NB4 (cell line): ENCODE measurements at regions not wholly inside any gene's neighbourhood (a gene's known extent, or its start where the extent isn't known, plus 50 kb on each side); places are given as distances from the start of the nearest gene placed in this dataset.
"Not testable (repeated sequence)": the region's sequence is repeated elsewhere in the genome, so short reads cannot be mapped to it uniquely, and the experiment has no call there.

Experiments used
- DNase-seq: peaks from one replicate; pipeline ENCODE4 v3.0.0; 2010; ENCODE audit warnings: low read depth
- H3K4me3 ChIP-seq: one replicate; pipeline ENCODE4 v1.5.1; 2011; ENCODE audit warnings: mild to moderate bottlenecking, low read depth, low read length, moderate library complexity
- MAX ChIP-seq: IDR thresholded peaks from 2 replicates; pipeline ENCODE4 v1.6.1; 2011; ENCODE audit warnings: low read depth, low read length
- MYC ChIP-seq: IDR thresholded peaks from 2 replicates; pipeline ENCODE4 v1.6.1; 2011; ENCODE audit warnings: low read depth, low read length
- POLR2A ChIP-seq: IDR thresholded peaks from 2 replicates; pipeline ENCODE4 v1.6.1; 2011; ENCODE audit warnings: mild to moderate bottlenecking; ENCODE audit not compliant: insufficient read length; ENCODE audit errors: extremely low read depth
- TF ChIP-seq, protein P1 (sequence below): IDR thresholded peaks from one replicate; pipeline ENCODE4 v1.5.1; 2012; ENCODE audit warnings: low read depth, low read length

- H3K4me3 ChIP-seq, result no peak overlapping the region
- no peak for DNase-seq
- TF ChIP-seq POLR2A, result no peak
- TF ChIP-seq, protein P1, sequence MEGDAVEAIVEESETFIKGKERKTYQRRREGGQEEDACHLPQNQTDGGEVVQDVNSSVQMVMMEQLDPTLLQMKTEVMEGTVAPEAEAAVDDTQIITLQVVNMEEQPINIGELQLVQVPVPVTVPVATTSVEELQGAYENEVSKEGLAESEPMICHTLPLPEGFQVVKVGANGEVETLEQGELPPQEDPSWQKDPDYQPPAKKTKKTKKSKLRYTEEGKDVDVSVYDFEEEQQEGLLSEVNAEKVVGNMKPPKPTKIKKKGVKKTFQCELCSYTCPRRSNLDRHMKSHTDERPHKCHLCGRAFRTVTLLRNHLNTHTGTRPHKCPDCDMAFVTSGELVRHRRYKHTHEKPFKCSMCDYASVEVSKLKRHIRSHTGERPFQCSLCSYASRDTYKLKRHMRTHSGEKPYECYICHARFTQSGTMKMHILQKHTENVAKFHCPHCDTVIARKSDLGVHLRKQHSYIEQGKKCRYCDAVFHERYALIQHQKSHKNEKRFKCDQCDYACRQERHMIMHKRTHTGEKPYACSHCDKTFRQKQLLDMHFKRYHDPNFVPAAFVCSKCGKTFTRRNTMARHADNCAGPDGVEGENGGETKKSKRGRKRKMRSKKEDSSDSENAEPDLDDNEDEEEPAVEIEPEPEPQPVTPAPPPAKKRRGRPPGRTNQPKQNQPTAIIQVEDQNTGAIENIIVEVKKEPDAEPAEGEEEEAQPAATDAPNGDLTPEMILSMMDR, result no peak
- TF ChIP-seq MYC, result no peak
Measured at GRCh38 chr7:113367041-113367586, 248.8 kb upstream of the SMIM30 start.

GRCh38 chr7:113366122-113366521 lies 247.8 kb upstream of the SMIM30 start:
- TF ChIP-seq, protein P1, result no peak
- TF ChIP-seq MAX (no peak), POLR2A (no peak), MYC (no peak)
- no peak for DNase-seq
- H3K4me3 ChIP-seq, result no peak overlapping the region

DNA sequence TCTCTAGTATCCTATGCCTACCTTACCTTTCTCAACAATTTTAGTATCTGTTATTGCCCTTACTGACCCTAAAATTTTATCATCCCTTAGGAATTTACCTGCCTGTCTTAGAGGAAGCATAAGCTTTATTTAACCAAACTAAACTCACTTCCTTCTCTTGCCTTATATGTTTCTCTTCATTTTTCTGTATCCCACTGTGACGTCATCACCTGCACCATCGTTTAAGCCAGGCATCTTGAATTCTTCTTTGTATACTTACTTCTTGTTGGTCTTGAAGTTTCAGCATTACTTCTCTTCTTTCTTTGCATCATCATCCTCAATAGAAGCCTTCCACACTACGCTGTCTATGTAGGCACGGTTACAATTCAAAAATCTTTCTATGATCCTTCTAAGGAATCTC lies 231.0 kb upstream of the SMIM30 start:
- no peak for DNase-seq
- no peak overlapping the region for H3K4me3 ChIP-seq
- TF ChIP-seq MYC (no peak), POLR2A (no peak), MAX (no peak)
- TF ChIP-seq, protein P1, result no peak

- no peak overlapping the region for H3K4me3 ChIP-seq
- TF ChIP-seq POLR2A (no peak), MAX (no peak)
- DNase-seq, result no peak
Measured at GRCh38 chr7:113339661-113340060, 221.3 kb upstream of the SMIM30 start.

DNA sequence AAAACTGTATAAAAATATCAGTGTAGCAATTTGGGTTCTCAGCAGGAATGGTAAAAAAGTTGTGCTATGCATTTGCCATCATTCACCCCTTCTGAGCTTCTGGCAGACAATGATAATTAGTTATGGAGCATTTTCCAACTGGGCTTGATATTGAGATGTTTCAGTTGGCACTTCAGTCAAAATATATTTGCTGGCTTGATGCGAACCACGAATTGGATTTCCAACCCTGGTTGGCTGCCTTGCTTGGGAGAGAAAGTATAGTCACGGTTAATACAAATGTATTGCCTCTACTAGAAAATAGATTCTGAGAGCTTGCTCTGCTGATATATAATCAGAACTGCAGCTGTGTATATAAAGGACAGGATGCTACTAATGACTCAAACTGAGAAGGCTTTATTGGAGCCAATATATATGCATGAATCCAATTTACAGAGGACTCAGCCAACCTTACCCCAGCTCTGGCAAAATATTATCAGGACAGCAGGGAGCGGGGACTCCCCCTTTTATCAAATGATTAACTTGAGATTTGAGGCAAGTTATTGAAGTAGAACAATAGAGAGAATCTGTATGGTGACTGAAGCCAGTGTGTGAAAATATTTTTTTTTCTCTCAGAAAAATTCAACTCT lies 219.8 kb upstream of the SMIM30 start:
- DNase-seq, result no peak
- TF ChIP-seq, protein P1, result no peak
- TF ChIP-seq POLR2A, result no peak
- TF ChIP-seq MYC, result no peak
- TF ChIP-seq MAX, result no peak
- H3K4me3 ChIP-seq, result no peak overlapping the region

DNA sequence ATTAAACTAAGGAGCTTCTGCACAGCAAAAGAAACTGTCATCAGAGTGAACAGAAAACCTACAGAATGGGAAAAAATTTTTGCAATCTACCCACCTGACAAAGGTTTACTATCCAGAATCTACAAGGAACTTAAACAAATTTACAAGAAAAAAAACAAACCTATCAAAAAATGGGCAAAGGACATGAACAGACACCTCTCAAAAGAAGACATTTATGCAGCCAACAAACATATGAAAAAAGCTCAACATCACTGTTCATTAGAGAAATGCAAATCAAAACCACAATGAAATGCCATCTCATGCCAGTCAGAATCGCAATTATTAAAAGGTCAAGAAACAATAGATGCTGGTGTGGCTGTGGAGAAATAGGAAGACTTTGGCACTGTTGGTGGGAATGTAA lies 218.5 kb upstream of the SMIM30 start:
- not testable (repeated sequence) for H3K4me3 ChIP-seq, DNase-seq
